ENCODE measurements at regions not wholly inside any gene's neighbourhood (a gene's known extent, or its start where the extent isn't known, plus 50 kb on each side); places are given as distances from the start of the nearest gene placed in this dataset.

GRCh38 chr6:90984066-90984465, 397.2 kb upstream of the MAP3K7 start:
- intact Hi-C loops (cut with DNase I, micrococcal nuclease) = no loop called here
- no peak for ATAC-seq
- Histone ChIP-seq H3K4me3 (no peak overlapping the region), H3K36me3 (ENCODE audit: low read depth) (no peaks in the 10 kb centered on the region), H3K4me1 (ENCODE audit: low read depth) (no peaks in the 10 kb centered on the region), H3K9me3 (no peaks in the 10 kb centered on the region)
- no peak for DNase-seq
- no peak for TF ChIP-seq CTCF (IDR thresholded peaks at IDR 0.05)

GRCh38 chr6:90983462-90983861, 396.6 kb upstream of the MAP3K7 start:
- intact Hi-C loops (cut with DNase I, micrococcal nuclease) = no loop called here
- Histone ChIP-seq H3K9me3 (no peaks in the 10 kb centered on the region), H3K36me3 (ENCODE audit: low read depth) (no peaks in the 10 kb centered on the region), H3K4me3 (no peak overlapping the region), H3K4me1 (ENCODE audit: low read depth) (no peaks in the 10 kb centered on the region)
- ATAC-seq (no peak), DNase-seq (no peak)
- no peak for TF ChIP-seq CTCF (IDR thresholded peaks at IDR 0.05)

DNA sequence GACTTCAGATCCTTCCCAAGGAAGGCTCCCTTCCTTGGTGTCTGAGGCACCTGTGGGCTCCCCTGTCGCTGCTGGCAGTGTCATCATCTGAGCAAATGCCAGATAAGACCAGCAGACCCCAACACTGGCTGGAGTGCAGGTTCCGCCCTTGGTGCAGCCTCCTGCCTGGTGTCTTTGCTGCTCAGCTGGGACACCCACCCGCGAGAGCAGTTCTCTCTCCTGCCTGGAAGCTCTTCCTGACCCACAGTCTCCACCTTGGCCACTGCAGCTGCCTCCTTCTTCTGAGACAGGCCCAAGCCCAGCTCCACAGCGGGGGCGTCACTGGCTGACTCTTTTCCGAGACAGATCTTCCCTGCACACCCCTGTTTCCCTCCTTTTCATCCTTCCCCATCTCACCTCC, 395.7 kb upstream of the MAP3K7 start:
- no peaks in the 10 kb centered on the region for H3K36me3 ChIP-seq (ENCODE audit: low read depth)
- no peak for ATAC-seq
- no peak for DNase-seq
- H3K4me1 ChIP-seq (ENCODE audit: low read depth) = no peaks in the 10 kb centered on the region
- no peak for TF ChIP-seq CTCF (IDR thresholded peaks at IDR 0.05)
- intact Hi-C loops (cut with DNase I, micrococcal nuclease) = no loop called here
- H3K4me3 ChIP-seq = no peak overlapping the region
- no peaks in the 10 kb centered on the region for H3K9me3 ChIP-seq

GRCh38 chr6:90982051-90982450, 395.2 kb upstream of the MAP3K7 start:
- no peak for ATAC-seq
- intact Hi-C loops (cut with DNase I, micrococcal nuclease) = no loop called here
- H3K36me3 ChIP-seq (ENCODE audit: low read depth) = no peaks in the 10 kb centered on the region

DNA sequence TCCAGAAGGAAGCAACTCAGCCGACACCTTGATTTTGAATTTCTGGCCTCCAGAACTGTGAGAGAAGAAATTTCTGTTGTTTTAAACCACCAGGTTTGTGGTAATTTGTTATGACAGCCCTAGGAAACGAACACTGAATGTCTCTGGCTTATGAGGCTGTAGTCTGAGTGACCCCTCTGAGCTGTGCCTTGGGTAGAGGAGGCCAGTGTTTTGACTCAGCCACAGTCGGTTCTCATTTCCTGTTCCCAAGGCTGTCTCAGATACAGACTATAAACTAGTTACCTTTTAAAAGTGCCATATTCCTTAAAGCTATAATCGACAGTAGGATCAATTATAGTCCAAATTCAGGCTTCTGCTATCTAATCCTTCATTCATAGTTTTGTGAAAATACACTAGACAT, 391.2 kb upstream of the MAP3K7 start:
- no peak for ATAC-seq
- DNase-seq = no peak
- Histone ChIP-seq H3K36me3 (ENCODE audit: low read depth) (no peaks in the 10 kb centered on the region), H3K4me1 (ENCODE audit: low read depth) (no peaks in the 10 kb centered on the region), H3K9me3 (no peaks in the 10 kb centered on the region), H3K4me3 (no peak overlapping the region)
- intact Hi-C loops (cut with DNase I, micrococcal nuclease) = no loop called here
- TF ChIP-seq CTCF (IDR thresholded peaks at IDR 0.05) = no peak

More at GRCh38 chr6:90982051-90982450, 395.2 kb upstream of the MAP3K7 start:
- Histone ChIP-seq H3K4me3 (no peak overlapping the region), H3K4me1 (ENCODE audit: low read depth) (no peaks in the 10 kb centered on the region), H3K9me3 (no peaks in the 10 kb centered on the region)
- no peak for DNase-seq
- no peak for TF ChIP-seq CTCF (IDR thresholded peaks at IDR 0.05)

GRCh38 chr6:90977513-90977912, 390.6 kb upstream of the MAP3K7 start:
- no peak for TF ChIP-seq CTCF (IDR thresholded peaks at IDR 0.05)
- intact Hi-C loops (cut with DNase I, micrococcal nuclease) = no loop called here

More at GRCh38 chr6:90977513-90977912, 390.6 kb upstream of the MAP3K7 start:
- Histone ChIP-seq H3K4me1 (ENCODE audit: low read depth) (no peaks in the 10 kb centered on the region), H3K36me3 (ENCODE audit: low read depth) (no peaks in the 10 kb centered on the region), H3K4me3 (no peak overlapping the region), H3K9me3 (no peaks in the 10 kb centered on the region)
- ATAC-seq = no peak
- no peak for DNase-seq
